ENCODE measurements at regions not wholly inside any gene's neighbourhood (a gene's known extent, or its start where the extent isn't known, plus 50 kb on each side); places are given as distances from the start of the nearest gene placed in this dataset.
"Not testable (repeated sequence)": the region's sequence is repeated elsewhere in the genome, so short reads cannot be mapped to it uniquely, and the experiment has no call there.

GRCh38 chr13:46472384-46472783 is 80.6 kb upstream of the LRCH1 start:
- H3K27ac Mint-ChIP-seq (ENCODE audit: unreplicated experiment): no peak overlapping the region
- no peak for TF ChIP-seq CTCF (IDR thresholded peaks at IDR 0.05; ENCODE audit: unreplicated experiment)
- no peak for DNase-seq (ENCODE audit: low spot score)
- peaks cover 3% of the 10 kb centered on the region for H3K27me3 Mint-ChIP-seq (ENCODE audit: unreplicated experiment)
- H3K9me3 Mint-ChIP-seq (ENCODE audit: unreplicated experiment): no peaks in the 10 kb centered on the region
- H3K4me3 Mint-ChIP-seq (ENCODE audit: unreplicated experiment): no peak overlapping the region
- H3K4me1 Mint-ChIP-seq (ENCODE audit: unreplicated experiment): no peaks in the 10 kb centered on the region
- no peaks in the 10 kb centered on the region for H3K36me3 Mint-ChIP-seq (ENCODE audit: low read depth, unreplicated experiment)

GRCh38 chr13:46469699-46470098 is 82.6 kb upstream of the RUBCNL start:
- DNase-seq (ENCODE audit: low spot score); H3K4me3 Mint-ChIP-seq (ENCODE audit: unreplicated experiment); H3K4me1 Mint-ChIP-seq (ENCODE audit: unreplicated experiment); H3K36me3 Mint-ChIP-seq (ENCODE audit: low read depth, unreplicated experiment); H3K27me3 Mint-ChIP-seq (ENCODE audit: unreplicated experiment); H3K9me3 Mint-ChIP-seq (ENCODE audit: unreplicated experiment); H3K27ac Mint-ChIP-seq (ENCODE audit: unreplicated experiment): not testable (repeated sequence)

- no peaks in the 10 kb centered on the region for H3K4me1 Mint-ChIP-seq (ENCODE audit: unreplicated experiment)
- DNase-seq (ENCODE audit: low spot score): no peak
- H3K4me3 Mint-ChIP-seq (ENCODE audit: unreplicated experiment): no peak overlapping the region
- H3K27me3 Mint-ChIP-seq (ENCODE audit: unreplicated experiment): peaks cover 3% of the 10 kb centered on the region
- TF ChIP-seq CTCF (IDR thresholded peaks at IDR 0.05; ENCODE audit: unreplicated experiment): no peak
- no peaks in the 10 kb centered on the region for H3K9me3 Mint-ChIP-seq (ENCODE audit: unreplicated experiment)
- H3K36me3 Mint-ChIP-seq (ENCODE audit: low read depth, unreplicated experiment): no peaks in the 10 kb centered on the region
- H3K27ac Mint-ChIP-seq (ENCODE audit: unreplicated experiment): no peak overlapping the region
These were observed 81.8 kb upstream of the RUBCNL start for GRCh38 chr13:46468570-46469463.

GRCh38 chr13:46467694-46468093 is 80.6 kb upstream of the RUBCNL start:
- H3K27ac Mint-ChIP-seq (ENCODE audit: unreplicated experiment); H3K4me3 Mint-ChIP-seq (ENCODE audit: unreplicated experiment); H3K36me3 Mint-ChIP-seq (ENCODE audit: low read depth, unreplicated experiment); H3K9me3 Mint-ChIP-seq (ENCODE audit: unreplicated experiment); DNase-seq (ENCODE audit: low spot score); H3K4me1 Mint-ChIP-seq (ENCODE audit: unreplicated experiment); H3K27me3 Mint-ChIP-seq (ENCODE audit: unreplicated experiment): not testable (repeated sequence)

- H3K9me3 Mint-ChIP-seq (ENCODE audit: unreplicated experiment); DNase-seq (ENCODE audit: low spot score); H3K4me3 Mint-ChIP-seq (ENCODE audit: unreplicated experiment); H3K27me3 Mint-ChIP-seq (ENCODE audit: unreplicated experiment); H3K4me1 Mint-ChIP-seq (ENCODE audit: unreplicated experiment); H3K27ac Mint-ChIP-seq (ENCODE audit: unreplicated experiment); H3K36me3 Mint-ChIP-seq (ENCODE audit: low read depth, unreplicated experiment): not testable (repeated sequence)
These were observed 79.0 kb upstream of the RUBCNL start for GRCh38 chr13:46466074-46466473.

GRCh38 chr13:46463719-46464118 is 76.7 kb upstream of the RUBCNL start:
- TF ChIP-seq CTCF (IDR thresholded peaks at IDR 0.05; ENCODE audit: unreplicated experiment): no peak
- Mint-ChIP-seq H3K9me3 (ENCODE audit: unreplicated experiment) (no peaks in the 10 kb centered on the region), H3K4me3 (ENCODE audit: unreplicated experiment) (no peak overlapping the region), H3K36me3 (ENCODE audit: low read depth, unreplicated experiment) (no peaks in the 10 kb centered on the region), H3K27ac (ENCODE audit: unreplicated experiment) (no peak overlapping the region), H3K27me3 (ENCODE audit: unreplicated experiment) (peaks cover 3% of the 10 kb centered on the region), H3K4me1 (ENCODE audit: unreplicated experiment) (no peaks in the 10 kb centered on the region)
- DNase-seq (ENCODE audit: low spot score): no peak

GRCh38 chr13:46460223-46460622 is 73.2 kb upstream of the RUBCNL start:
- H3K27me3 Mint-ChIP-seq (ENCODE audit: unreplicated experiment); H3K4me3 Mint-ChIP-seq (ENCODE audit: unreplicated experiment); H3K27ac Mint-ChIP-seq (ENCODE audit: unreplicated experiment); H3K9me3 Mint-ChIP-seq (ENCODE audit: unreplicated experiment); H3K4me1 Mint-ChIP-seq (ENCODE audit: unreplicated experiment); H3K36me3 Mint-ChIP-seq (ENCODE audit: low read depth, unreplicated experiment); DNase-seq (ENCODE audit: low spot score): not testable (repeated sequence)

GRCh38 chr13:46457255-46457654 is 70.2 kb upstream of the RUBCNL start:
- DNase-seq (ENCODE audit: low spot score); H3K27ac Mint-ChIP-seq (ENCODE audit: unreplicated experiment); H3K4me3 Mint-ChIP-seq (ENCODE audit: unreplicated experiment); H3K4me1 Mint-ChIP-seq (ENCODE audit: unreplicated experiment); H3K36me3 Mint-ChIP-seq (ENCODE audit: low read depth, unreplicated experiment); H3K9me3 Mint-ChIP-seq (ENCODE audit: unreplicated experiment); H3K27me3 Mint-ChIP-seq (ENCODE audit: unreplicated experiment): not testable (repeated sequence)

GRCh38 chr13:46455924-46456323 is 68.9 kb upstream of the RUBCNL start:
- H3K36me3 Mint-ChIP-seq (ENCODE audit: low read depth, unreplicated experiment); H3K4me3 Mint-ChIP-seq (ENCODE audit: unreplicated experiment); H3K27ac Mint-ChIP-seq (ENCODE audit: unreplicated experiment); H3K27me3 Mint-ChIP-seq (ENCODE audit: unreplicated experiment); H3K9me3 Mint-ChIP-seq (ENCODE audit: unreplicated experiment); H3K4me1 Mint-ChIP-seq (ENCODE audit: unreplicated experiment): not testable (repeated sequence)
- DNase-seq (ENCODE audit: low spot score): peak; percentile 27

Data from endothelial cell (in vitro differentiated cells).